Activated naive CD8-positive, alpha-beta T cell treated with anti-CD3 and anti-CD28 coated beads, Interleukin-2, amount 50 U/mL, for 24 hours (primary cell): ENCODE measurements at regions not wholly inside any gene's neighbourhood (a gene's known extent, or its start where the extent isn't known, plus 50 kb on each side); places are given as distances from the start of the nearest gene placed in this dataset.

Experiments
- ATAC-seq: fragments of 150-1000 bp; cut with Tn5 transposase; one replicate; pipeline ENCODE4 v1.10.0; 2021
- DNase-seq: peaks from one replicate; pipeline ENCODE4 v3.0.0; 2021
- H3K27ac Mint-ChIP-seq: one replicate; pipeline ENCODE4 v1.8.0; 2021; ENCODE audit warnings: mild to moderate bottlenecking, mixed read lengths
- H3K27me3 Mint-ChIP-seq: one replicate; pipeline ENCODE4 v1.8.0; 2021; ENCODE audit warnings: mixed read lengths
- H3K36me3 Mint-ChIP-seq: one replicate; pipeline ENCODE4 v1.8.0; 2021; ENCODE audit warnings: low read depth, mixed read lengths
- H3K4me1 Mint-ChIP-seq: one replicate; pipeline ENCODE4 v1.8.0; 2021; ENCODE audit warnings: mixed read lengths
- H3K4me3 Mint-ChIP-seq: one replicate; pipeline ENCODE4 v1.8.0; 2021; ENCODE audit warnings: mild to moderate bottlenecking, moderate library complexity, mixed read lengths
- H3K9me3 Mint-ChIP-seq: one replicate; pipeline ENCODE4 v1.8.0; 2021; ENCODE audit warnings: mixed read lengths

GRCh38 chr13:80865329-80865728 is 524.4 kb upstream of the SPRY2 start:
- Mint-ChIP-seq H3K27ac (no peak overlapping the region), H3K36me3 (no peaks in the 10 kb centered on the region), H3K9me3 (peaks cover 7% of the 10 kb centered on the region), H3K27me3 (no peaks in the 10 kb centered on the region), H3K4me3 (no peak overlapping the region), H3K4me1 (no peaks in the 10 kb centered on the region)
- ATAC-seq (no peak), DNase-seq (no peak)

GRCh38 chr13:80862456-80862855 is 521.5 kb upstream of the SPRY2 start:
- Mint-ChIP-seq H3K9me3 (peaks cover 7% of the 10 kb centered on the region), H3K4me1 (no peaks in the 10 kb centered on the region), H3K27ac (no peak overlapping the region), H3K4me3 (no peak overlapping the region), H3K27me3 (no peaks in the 10 kb centered on the region), H3K36me3 (no peaks in the 10 kb centered on the region)
- no peak for ATAC-seq
- no peak for DNase-seq

GRCh38 chr13:80860845-80861244 is 519.9 kb upstream of the SPRY2 start:
- Mint-ChIP-seq H3K9me3 (peaks cover 7% of the 10 kb centered on the region), H3K36me3 (no peaks in the 10 kb centered on the region), H3K4me1 (no peaks in the 10 kb centered on the region), H3K27me3 (no peaks in the 10 kb centered on the region), H3K4me3 (no peak overlapping the region), H3K27ac (no peak overlapping the region)
- DNase-seq (no peak), ATAC-seq (no peak)

GRCh38 chr13:80858131-80858530 is 517.2 kb upstream of the SPRY2 start:
- Mint-ChIP-seq H3K4me3 (no peak overlapping the region), H3K27me3 (no peaks in the 10 kb centered on the region), H3K9me3 (peaks cover 5% of the 10 kb centered on the region), H3K4me1 (no peaks in the 10 kb centered on the region), H3K36me3 (no peaks in the 10 kb centered on the region), H3K27ac (no peak overlapping the region)
- ATAC-seq (no peak), DNase-seq (no peak)

GRCh38 chr13:80857321-80857720 is 516.4 kb upstream of the SPRY2 start:
- no peaks in the 10 kb centered on the region for H3K36me3 Mint-ChIP-seq
- DNase-seq (no peak), ATAC-seq (no peak)
- H3K27me3 Mint-ChIP-seq, result no peaks in the 10 kb centered on the region
- peaks cover 5% of the 10 kb centered on the region for H3K9me3 Mint-ChIP-seq
- no peak overlapping the region for H3K27ac Mint-ChIP-seq
- H3K4me3 Mint-ChIP-seq, result no peak overlapping the region
- no peaks in the 10 kb centered on the region for H3K4me1 Mint-ChIP-seq

GRCh38 chr13:80850771-80851170 is 509.8 kb upstream of the SPRY2 start:
- Mint-ChIP-seq H3K27ac (no peak overlapping the region), H3K36me3 (no peaks in the 10 kb centered on the region), H3K4me3 (no peak overlapping the region), H3K9me3 (peaks cover 9% of the 10 kb centered on the region), H3K27me3 (no peaks in the 10 kb centered on the region), H3K4me1 (no peaks in the 10 kb centered on the region)
- ATAC-seq, result no peak
- no peak for DNase-seq

GRCh38 chr13:80844164-80844563 is 503.2 kb upstream of the SPRY2 start:
- no peak overlapping the region for H3K27ac Mint-ChIP-seq
- H3K36me3 Mint-ChIP-seq, result no peaks in the 10 kb centered on the region
- no peaks in the 10 kb centered on the region for H3K4me1 Mint-ChIP-seq
- H3K9me3 Mint-ChIP-seq, result peaks cover 4% of the 10 kb centered on the region
- H3K27me3 Mint-ChIP-seq, result no peaks in the 10 kb centered on the region
- no peak for DNase-seq
- ATAC-seq, result no peak
- H3K4me3 Mint-ChIP-seq, result no peak overlapping the region

- Mint-ChIP-seq H3K27ac (no peak overlapping the region), H3K4me3 (no peak overlapping the region), H3K36me3 (no peaks in the 10 kb centered on the region), H3K27me3 (no peaks in the 10 kb centered on the region), H3K4me1 (no peaks in the 10 kb centered on the region), H3K9me3 (peaks cover 6% of the 10 kb centered on the region)
- DNase-seq (no peak), ATAC-seq (no peak)
Observed at GRCh38 chr13:80841414-80841813, 500.5 kb upstream of the SPRY2 start.

GRCh38 chr13:80840316-80840976 is 499.5 kb upstream of the SPRY2 start:
- H3K27me3 Mint-ChIP-seq, result no peaks in the 10 kb centered on the region
- DNase-seq, result no peak
- H3K4me3 Mint-ChIP-seq, result no peak overlapping the region
- H3K27ac Mint-ChIP-seq, result no peak overlapping the region
- peaks cover 9% of the 10 kb centered on the region for H3K9me3 Mint-ChIP-seq
- ATAC-seq, result no peak
- no peaks in the 10 kb centered on the region for H3K4me1 Mint-ChIP-seq
- no peaks in the 10 kb centered on the region for H3K36me3 Mint-ChIP-seq

GRCh38 chr13:80835902-80836301 is 495.0 kb upstream of the SPRY2 start:
- DNase-seq (no peak), ATAC-seq (no peak)
- Mint-ChIP-seq H3K36me3 (peaks cover 3% of the 10 kb centered on the region), H3K27me3 (no peaks in the 10 kb centered on the region), H3K4me3 (no peak overlapping the region), H3K27ac (no peak overlapping the region), H3K4me1 (no peaks in the 10 kb centered on the region), H3K9me3 (peaks cover 22% of the 10 kb centered on the region)

GRCh38 chr13:80830431-80830830 is 489.5 kb upstream of the SPRY2 start:
- no peaks in the 10 kb centered on the region for H3K27me3 Mint-ChIP-seq
- H3K4me1 Mint-ChIP-seq, result no peaks in the 10 kb centered on the region
- no peak overlapping the region for H3K4me3 Mint-ChIP-seq
- DNase-seq (no peak), ATAC-seq (no peak)
- peaks cover 4% of the 10 kb centered on the region for H3K36me3 Mint-ChIP-seq
- H3K9me3 Mint-ChIP-seq, result peaks cover 36% of the 10 kb centered on the region
- H3K27ac Mint-ChIP-seq, result no peak overlapping the region

GRCh38 chr13:80828759-80829158 is 487.8 kb upstream of the SPRY2 start:
- H3K27me3 Mint-ChIP-seq, result no peaks in the 10 kb centered on the region
- no peaks in the 10 kb centered on the region for H3K4me1 Mint-ChIP-seq
- H3K36me3 Mint-ChIP-seq, result peaks cover 2% of the 10 kb centered on the region

GRCh38 chr13:80825276-80825675 is 484.4 kb upstream of the SPRY2 start:
- Mint-ChIP-seq H3K4me3 (no peak overlapping the region), H3K4me1 (no peaks in the 10 kb centered on the region), H3K36me3 (peaks cover 2% of the 10 kb centered on the region), H3K27ac (no peak overlapping the region), H3K27me3 (no peaks in the 10 kb centered on the region), H3K9me3 (peaks cover 34% of the 10 kb centered on the region)
- ATAC-seq (no peak), DNase-seq (no peak)

More at GRCh38 chr13:80828759-80829158, 487.8 kb upstream of the SPRY2 start:
- Mint-ChIP-seq H3K9me3 (peaks cover 38% of the 10 kb centered on the region), H3K27ac (no peak overlapping the region), H3K4me3 (no peak overlapping the region)
- no peak for DNase-seq
- no peak for ATAC-seq

GRCh38 chr13:80824229-80824628 is 483.3 kb upstream of the SPRY2 start:
- Mint-ChIP-seq H3K4me3 (no peak overlapping the region), H3K36me3 (peaks cover 2% of the 10 kb centered on the region), H3K4me1 (no peaks in the 10 kb centered on the region), H3K27ac (no peak overlapping the region), H3K9me3 (peaks cover 29% of the 10 kb centered on the region), H3K27me3 (no peaks in the 10 kb centered on the region)
- DNase-seq (no peak), ATAC-seq (no peak)

GRCh38 chr13:80823472-80823871 is 482.5 kb upstream of the SPRY2 start:
- no peaks in the 10 kb centered on the region for H3K4me1 Mint-ChIP-seq
- H3K9me3 Mint-ChIP-seq, result peaks cover 26% of the 10 kb centered on the region
- H3K27ac Mint-ChIP-seq, result no peak overlapping the region
- no peak overlapping the region for H3K4me3 Mint-ChIP-seq
- ATAC-seq, result no peak
- no peaks in the 10 kb centered on the region for H3K27me3 Mint-ChIP-seq
- H3K36me3 Mint-ChIP-seq, result peaks cover 2% of the 10 kb centered on the region
- DNase-seq, result no peak

GRCh38 chr13:80821466-80821865 is 480.5 kb upstream of the SPRY2 start:
- H3K4me3 Mint-ChIP-seq, result no peak overlapping the region
- no peak for DNase-seq
- H3K36me3 Mint-ChIP-seq, result no peaks in the 10 kb centered on the region
- H3K4me1 Mint-ChIP-seq, result no peaks in the 10 kb centered on the region
- H3K9me3 Mint-ChIP-seq, result peaks cover 30% of the 10 kb centered on the region
- H3K27ac Mint-ChIP-seq, result no peak overlapping the region
- no peak for ATAC-seq
- H3K27me3 Mint-ChIP-seq, result no peaks in the 10 kb centered on the region
